GM12873 (cell line): ENCODE measurements at regions not wholly inside any gene's neighbourhood (a gene's known extent, or its start where the extent isn't known, plus 50 kb on each side); places are given as distances from the start of the nearest gene placed in this dataset.

Source experiments
- TF ChIP-seq, protein P1 (sequence below): IDR thresholded peaks from 2 replicates; pipeline ENCODE4 v1.5.1; 2012; ENCODE audit warnings: low read depth, mild to moderate bottlenecking, moderate library complexity, low read length, control low read depth; ENCODE audit not compliant: insufficient read depth; ENCODE audit errors: missing control alignments

DNA sequence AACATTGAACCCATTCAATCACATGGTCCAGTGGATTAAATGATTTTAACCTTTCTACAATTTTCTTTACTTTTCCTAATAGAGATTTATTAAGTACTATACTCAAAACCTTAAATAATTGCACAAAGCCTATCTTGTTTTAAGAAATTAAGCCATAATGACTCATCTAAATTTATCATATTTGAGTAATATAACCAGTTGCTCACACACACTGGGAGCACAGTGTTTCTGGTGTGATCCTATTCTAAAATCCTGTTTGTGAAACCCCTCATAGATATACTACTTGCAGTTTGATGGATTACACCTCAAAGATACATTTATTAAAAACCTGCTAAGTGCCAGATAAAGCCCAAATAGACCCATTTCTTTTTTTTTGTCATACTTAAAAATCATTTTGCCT, 668.3 kb upstream of the CDH18 start:
- TF ChIP-seq, protein P1, sequence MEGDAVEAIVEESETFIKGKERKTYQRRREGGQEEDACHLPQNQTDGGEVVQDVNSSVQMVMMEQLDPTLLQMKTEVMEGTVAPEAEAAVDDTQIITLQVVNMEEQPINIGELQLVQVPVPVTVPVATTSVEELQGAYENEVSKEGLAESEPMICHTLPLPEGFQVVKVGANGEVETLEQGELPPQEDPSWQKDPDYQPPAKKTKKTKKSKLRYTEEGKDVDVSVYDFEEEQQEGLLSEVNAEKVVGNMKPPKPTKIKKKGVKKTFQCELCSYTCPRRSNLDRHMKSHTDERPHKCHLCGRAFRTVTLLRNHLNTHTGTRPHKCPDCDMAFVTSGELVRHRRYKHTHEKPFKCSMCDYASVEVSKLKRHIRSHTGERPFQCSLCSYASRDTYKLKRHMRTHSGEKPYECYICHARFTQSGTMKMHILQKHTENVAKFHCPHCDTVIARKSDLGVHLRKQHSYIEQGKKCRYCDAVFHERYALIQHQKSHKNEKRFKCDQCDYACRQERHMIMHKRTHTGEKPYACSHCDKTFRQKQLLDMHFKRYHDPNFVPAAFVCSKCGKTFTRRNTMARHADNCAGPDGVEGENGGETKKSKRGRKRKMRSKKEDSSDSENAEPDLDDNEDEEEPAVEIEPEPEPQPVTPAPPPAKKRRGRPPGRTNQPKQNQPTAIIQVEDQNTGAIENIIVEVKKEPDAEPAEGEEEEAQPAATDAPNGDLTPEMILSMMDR: no peak

DNA sequence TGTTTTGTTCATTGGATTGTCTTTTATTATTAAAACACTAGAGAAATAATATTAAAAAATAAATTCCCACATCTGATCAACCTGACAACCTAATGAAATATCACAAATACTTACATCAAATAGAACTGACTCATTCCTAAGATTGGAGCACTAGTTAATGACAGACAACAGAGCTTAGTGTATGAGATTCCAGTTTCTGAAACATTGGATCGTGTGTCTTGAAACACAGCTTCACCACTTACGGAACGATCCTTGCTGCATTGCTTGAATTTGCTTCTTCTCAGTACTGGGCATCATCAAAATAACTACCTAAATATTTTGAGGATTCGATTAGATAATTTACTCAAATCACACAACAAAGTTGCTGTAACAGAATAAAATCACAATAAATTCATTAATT, 667.2 kb upstream of the CDH18 start:
- TF ChIP-seq, protein P1: no peak

DNA sequence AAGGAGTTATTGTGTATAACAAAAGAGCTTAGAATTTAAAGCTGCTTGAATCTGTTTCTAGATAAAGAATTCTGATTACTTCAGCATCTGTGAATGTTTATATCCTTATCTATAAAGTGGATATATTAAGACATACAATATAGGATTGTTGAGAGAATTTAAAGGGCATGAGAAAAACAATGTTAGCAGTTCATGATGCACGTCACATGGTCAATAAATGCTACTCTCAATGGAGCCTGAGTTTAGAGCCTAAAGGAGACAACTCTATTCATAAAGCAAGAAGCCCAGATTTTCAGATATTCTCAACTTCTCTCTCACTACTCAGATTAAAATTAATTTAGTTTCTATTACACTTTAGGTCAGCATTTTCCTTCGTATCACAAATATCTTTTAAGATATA, 666.7 kb upstream of the CDH18 start:
- TF ChIP-seq, protein P1: no peak

DNA sequence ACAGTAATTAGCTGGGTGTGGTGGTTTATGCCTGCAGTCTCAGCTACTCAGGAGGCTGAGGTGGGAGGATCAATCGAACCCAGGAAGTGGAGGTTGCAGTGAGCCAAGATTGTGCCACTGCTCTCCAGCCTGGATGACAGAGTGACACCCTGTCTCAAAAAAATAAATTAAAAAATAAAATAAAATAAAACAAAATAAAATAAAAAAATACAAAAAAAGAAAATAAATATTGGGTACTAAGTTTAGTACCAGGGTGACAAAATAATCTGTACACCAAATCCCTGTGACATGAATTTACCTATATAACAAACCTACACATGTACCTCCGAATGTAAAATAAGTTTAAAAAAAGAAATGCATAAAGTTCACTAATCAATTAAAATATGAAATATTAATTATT, 666.0 kb upstream of the CDH18 start:
- TF ChIP-seq, protein P1: no peak

DNA sequence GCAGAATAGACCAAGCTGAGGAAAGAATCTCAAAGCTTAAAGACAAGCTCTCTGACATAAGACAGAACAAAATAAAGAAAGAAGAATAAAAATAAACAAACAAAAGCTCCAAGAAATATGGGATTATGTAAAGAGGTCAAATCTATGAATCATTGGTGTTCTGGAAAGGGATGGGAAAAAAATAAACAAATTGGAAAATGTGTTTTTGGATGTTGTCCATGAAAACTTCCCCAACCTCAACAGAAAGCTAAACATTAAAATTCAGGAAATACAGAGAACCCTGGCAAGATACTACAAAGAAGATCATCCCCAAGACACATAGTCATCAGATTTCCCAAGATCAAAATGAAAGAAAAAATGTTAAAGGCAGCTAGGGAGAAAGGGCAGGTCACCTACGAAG, 662.0 kb upstream of the CDH18 start:
- TF ChIP-seq, protein P1: no peak

DNA sequence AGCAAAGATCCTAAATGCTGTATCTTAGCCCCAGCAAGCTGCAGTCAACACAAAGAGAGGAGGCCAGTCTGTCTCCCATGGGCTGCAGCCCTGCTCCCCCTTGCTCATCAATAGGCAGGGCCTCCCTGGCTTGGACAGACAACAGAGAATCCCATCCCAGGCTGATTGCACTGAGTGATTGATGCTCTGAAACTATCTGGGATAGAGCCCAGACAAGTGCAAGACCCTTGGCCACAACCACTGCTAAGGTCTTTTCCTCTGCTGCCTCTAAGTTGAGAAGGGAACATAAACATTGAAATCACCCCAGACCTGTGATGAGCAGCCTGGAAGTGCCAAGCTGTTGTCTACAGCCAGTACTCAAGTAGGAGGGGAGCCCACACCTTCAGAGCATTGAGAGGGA, 661.0 kb upstream of the CDH18 start:
- TF ChIP-seq, protein P1: no peak

DNA sequence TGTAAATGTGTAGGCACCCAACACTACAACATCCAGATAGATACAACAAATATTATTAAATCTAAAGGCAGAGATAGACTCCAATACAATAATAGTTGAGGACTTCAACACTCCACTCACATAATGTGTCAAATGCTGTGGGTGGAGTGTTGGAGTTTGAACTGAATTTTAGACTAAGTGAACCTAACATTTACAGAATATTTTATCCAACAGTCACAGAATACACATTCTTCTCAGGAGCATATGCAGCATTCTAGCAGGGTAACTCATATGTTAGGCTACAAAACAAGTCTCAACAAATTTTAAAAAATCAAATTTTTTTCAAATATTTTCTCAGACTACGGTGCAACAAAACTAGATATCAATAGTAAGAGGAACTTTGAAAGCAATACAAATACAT, 648.7 kb upstream of the CDH18 start:
- TF ChIP-seq, protein P1: no peak
